Panc1 (cell line): ENCODE measurements at regions not wholly inside any gene's neighbourhood (a gene's known extent, or its start where the extent isn't known, plus 50 kb on each side); places are given as distances from the start of the nearest gene placed in this dataset.

ENCODE experiments used
- ATAC-seq: fragments of 200-7000 bp; cut with Tn5 transposase; 2 replicates; pipeline ENCODE4 v1.9.1; 2020; ENCODE audit warnings: mild to moderate bottlenecking, moderate library complexity
- BruUV-seq: library from RNA; stranded (reverse); fragments of 400-500 nt; replicated peaks from 2 replicates; lab custom pipeline; 2021; lab: Mats Ljungman, UMichigan
- CTCF ChIA-PET: fragments of 300-600 bp; sonication (Branson Sonifier 250); formaldehyde crosslinking; loops from one replicate; lab custom pipeline; 2022; ENCODE audit warnings: antibody characterized with exemption; lab: Charles Lee
- POLR2A ChIA-PET: fragments of 300-600 bp; sonication (Branson Sonifier 250); formaldehyde crosslinking; loops from one replicate; lab custom pipeline; 2022; ENCODE audit warnings: antibody characterized with exemption; lab: Charles Lee
- DNase-seq: peaks from one replicate; pipeline ENCODE4 v3.0.0-alpha.2; 2010; ENCODE audit warnings: low read depth, low spot score
- H3K27ac ChIP-seq: 2 replicates; pipeline ENCODE4 v1.5.1; 2011; ENCODE audit warnings: mild to moderate bottlenecking, low read length, inconsistent platforms
- H3K27me3 ChIP-seq: fragments of 200-500 bp; sonication (Bioruptor generic); 2 replicates; pipeline ENCODE4 v1.6.0; 2014; ENCODE audit warnings: low read length, inconsistent platforms; ENCODE audit not compliant: control insufficient read depth, insufficient read depth
- H3K36me3 ChIP-seq: fragments of 200-500 bp; sonication (Bioruptor generic); 2 replicates; pipeline ENCODE4 v1.5.1; 2014; ENCODE audit warnings: inconsistent platforms, mild to moderate bottlenecking, low read length, moderate library complexity; ENCODE audit not compliant: control insufficient read depth, insufficient read depth
- H3K4me1 ChIP-seq: 2 replicates; pipeline ENCODE4 v1.5.1; 2011; ENCODE audit warnings: inconsistent platforms, mild to moderate bottlenecking, low read length, moderate library complexity; ENCODE audit not compliant: control insufficient read depth, insufficient read depth
- H3K4me3 ChIP-seq, 2 experiments: 2 replicates each; pipeline ENCODE4 v1.5.1; 2011 to 2012; ENCODE audit warnings: low read depth in 2 of 2, low read length in 2 of 2, mild to moderate bottlenecking in 2 of 2, inconsistent platforms in 1 of 2, moderate library complexity in 1 of 2
- H3K9me3 ChIP-seq: fragments of 200-500 bp; sonication (Bioruptor generic); 2 replicates; pipeline ENCODE4 v1.5.1; 2014; ENCODE audit warnings: low read depth, mild to moderate bottlenecking, inconsistent platforms, low read length, moderate library complexity; ENCODE audit not compliant: control insufficient read depth, insufficient read depth
- POLR2AphosphoS5 ChIP-seq: IDR thresholded peaks from 2 replicates; pipeline ENCODE4 v1.6.1; 2012; ENCODE audit warnings: mild to moderate bottlenecking, low read depth, low read length, moderate library complexity
- SIN3A ChIP-seq: IDR thresholded peaks from 2 replicates; pipeline ENCODE4 v1.6.1; 2012; ENCODE audit warnings: low read depth, mild to moderate bottlenecking, low read length, moderate library complexity, borderline replicate concordance; ENCODE audit not compliant: insufficient read depth
- TCF7L2 ChIP-seq: IDR thresholded peaks from 2 replicates; pipeline ENCODE4 v1.6.1; 2011; ENCODE audit warnings: mild to moderate bottlenecking, low read depth, low read length, inconsistent platforms
- in situ Hi-C: cut with HindIII; loops from 2 replicates; pipeline ENCODE4 v1.10.0; 2016; ENCODE audit warnings: low sequenced_read_pairs, low pct_unique_long_range_greater_than_20kb
- intact Hi-C: fragments of 100-400 bp; cut with micrococcal nuclease; formaldehyde crosslinking; loops from one replicate; pipeline ENCODE4 v1.10.0; 2022; ENCODE audit not compliant: unreplicated experiment
- TF ChIP-seq, protein P1 (sequence below), 2 experiments: IDR thresholded peaks; 2 replicates each; pipeline ENCODE4 v1.6.1; 2011 to 2012; ENCODE audit warnings: low read depth in 2 of 2, control low read depth in 1 of 2, low read length in 1 of 2, mild to moderate bottlenecking in 1 of 2, moderate library complexity in 1 of 2; ENCODE audit not compliant: insufficient read depth in 1 of 2
- TF ChIP-seq, protein P2 (sequence below): fragments of 450-650 bp; IDR thresholded peaks from 2 replicates; pipeline ENCODE4 v1.5.1; 2017; ENCODE audit warnings: mild to moderate bottlenecking

DNA sequence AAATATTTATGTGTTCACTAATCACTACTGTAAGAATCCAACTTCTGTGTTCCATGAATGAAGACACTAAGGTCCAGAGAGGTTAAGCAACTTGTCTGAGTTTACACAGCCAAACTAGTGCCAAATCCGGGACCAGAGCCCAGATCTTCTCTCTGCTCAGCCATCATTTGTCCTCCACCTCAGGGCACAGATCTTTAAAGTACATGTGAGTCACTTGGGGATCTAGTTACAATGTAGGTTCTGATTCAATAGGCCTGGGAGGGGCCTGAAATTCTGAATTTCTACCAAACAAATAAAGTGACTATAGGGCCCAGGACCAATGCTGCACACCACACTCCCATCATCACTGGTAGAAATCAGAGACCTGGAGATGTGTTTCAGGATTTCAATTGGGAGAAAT lies 162.9 kb downstream of the GXYLT1 start:
- H3K9me3 ChIP-seq: no peaks in the 10 kb centered on the region
- H3K4me3 ChIP-seq: no peak overlapping the region
- TF ChIP-seq, protein P1, sequence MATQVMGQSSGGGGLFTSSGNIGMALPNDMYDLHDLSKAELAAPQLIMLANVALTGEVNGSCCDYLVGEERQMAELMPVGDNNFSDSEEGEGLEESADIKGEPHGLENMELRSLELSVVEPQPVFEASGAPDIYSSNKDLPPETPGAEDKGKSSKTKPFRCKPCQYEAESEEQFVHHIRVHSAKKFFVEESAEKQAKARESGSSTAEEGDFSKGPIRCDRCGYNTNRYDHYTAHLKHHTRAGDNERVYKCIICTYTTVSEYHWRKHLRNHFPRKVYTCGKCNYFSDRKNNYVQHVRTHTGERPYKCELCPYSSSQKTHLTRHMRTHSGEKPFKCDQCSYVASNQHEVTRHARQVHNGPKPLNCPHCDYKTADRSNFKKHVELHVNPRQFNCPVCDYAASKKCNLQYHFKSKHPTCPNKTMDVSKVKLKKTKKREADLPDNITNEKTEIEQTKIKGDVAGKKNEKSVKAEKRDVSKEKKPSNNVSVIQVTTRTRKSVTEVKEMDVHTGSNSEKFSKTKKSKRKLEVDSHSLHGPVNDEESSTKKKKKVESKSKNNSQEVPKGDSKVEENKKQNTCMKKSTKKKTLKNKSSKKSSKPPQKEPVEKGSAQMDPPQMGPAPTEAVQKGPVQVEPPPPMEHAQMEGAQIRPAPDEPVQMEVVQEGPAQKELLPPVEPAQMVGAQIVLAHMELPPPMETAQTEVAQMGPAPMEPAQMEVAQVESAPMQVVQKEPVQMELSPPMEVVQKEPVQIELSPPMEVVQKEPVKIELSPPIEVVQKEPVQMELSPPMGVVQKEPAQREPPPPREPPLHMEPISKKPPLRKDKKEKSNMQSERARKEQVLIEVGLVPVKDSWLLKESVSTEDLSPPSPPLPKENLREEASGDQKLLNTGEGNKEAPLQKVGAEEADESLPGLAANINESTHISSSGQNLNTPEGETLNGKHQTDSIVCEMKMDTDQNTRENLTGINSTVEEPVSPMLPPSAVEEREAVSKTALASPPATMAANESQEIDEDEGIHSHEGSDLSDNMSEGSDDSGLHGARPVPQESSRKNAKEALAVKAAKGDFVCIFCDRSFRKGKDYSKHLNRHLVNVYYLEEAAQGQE (IDR thresholded peaks at IDR 0.05; ENCODE audit: insufficient read depth in 1 of 2, low read depth in 2 of 2, low read length in 1 of 2): no peak
- TF ChIP-seq SIN3A (no peak), POLR2AphosphoS5 (no peak), TCF7L2 (no peak)
- TF ChIP-seq, protein P2, sequence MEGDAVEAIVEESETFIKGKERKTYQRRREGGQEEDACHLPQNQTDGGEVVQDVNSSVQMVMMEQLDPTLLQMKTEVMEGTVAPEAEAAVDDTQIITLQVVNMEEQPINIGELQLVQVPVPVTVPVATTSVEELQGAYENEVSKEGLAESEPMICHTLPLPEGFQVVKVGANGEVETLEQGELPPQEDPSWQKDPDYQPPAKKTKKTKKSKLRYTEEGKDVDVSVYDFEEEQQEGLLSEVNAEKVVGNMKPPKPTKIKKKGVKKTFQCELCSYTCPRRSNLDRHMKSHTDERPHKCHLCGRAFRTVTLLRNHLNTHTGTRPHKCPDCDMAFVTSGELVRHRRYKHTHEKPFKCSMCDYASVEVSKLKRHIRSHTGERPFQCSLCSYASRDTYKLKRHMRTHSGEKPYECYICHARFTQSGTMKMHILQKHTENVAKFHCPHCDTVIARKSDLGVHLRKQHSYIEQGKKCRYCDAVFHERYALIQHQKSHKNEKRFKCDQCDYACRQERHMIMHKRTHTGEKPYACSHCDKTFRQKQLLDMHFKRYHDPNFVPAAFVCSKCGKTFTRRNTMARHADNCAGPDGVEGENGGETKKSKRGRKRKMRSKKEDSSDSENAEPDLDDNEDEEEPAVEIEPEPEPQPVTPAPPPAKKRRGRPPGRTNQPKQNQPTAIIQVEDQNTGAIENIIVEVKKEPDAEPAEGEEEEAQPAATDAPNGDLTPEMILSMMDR: no peak
- no peak overlapping the region for H3K27ac ChIP-seq
- no peaks in the 10 kb centered on the region for H3K4me1 ChIP-seq
- in situ Hi-C loops: no loop called here
- no TSS peak for BruUV-seq
- H3K36me3 ChIP-seq: no peaks in the 10 kb centered on the region
- no peak for ATAC-seq
- ChIA-PET POLR2A (no interaction called here), CTCF (no interaction called here)
- H3K27me3 ChIP-seq: no peaks in the 10 kb centered on the region; the same call in 1 of the 2 replicates
- intact Hi-C loops: no loop called here
- DNase-seq: no peak

DNA sequence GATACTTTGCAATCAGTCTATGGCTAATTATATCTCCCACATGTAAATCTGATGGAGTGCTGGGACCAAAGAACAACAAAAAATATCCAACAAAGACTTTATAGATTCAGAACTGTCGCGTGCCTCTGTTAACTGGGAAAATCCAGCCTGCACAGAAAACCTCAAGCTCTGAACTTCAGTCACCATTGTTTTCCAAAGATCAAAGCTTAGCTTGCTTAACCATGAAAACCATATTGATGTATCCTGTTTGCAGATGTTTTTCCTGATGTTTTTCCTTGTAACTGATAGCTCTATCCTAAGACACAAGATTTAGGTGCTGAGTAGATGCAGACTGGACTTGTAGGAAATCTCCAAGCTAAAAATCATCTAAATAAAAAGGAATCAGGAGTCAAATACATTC lies 163.7 kb downstream of the GXYLT1 start:
- intact Hi-C loops: no loop called here
- no peak overlapping the region for H3K27ac ChIP-seq
- TF ChIP-seq, protein P2: no peak
- TF ChIP-seq, protein P1 (IDR thresholded peaks at IDR 0.05; ENCODE audit: insufficient read depth in 1 of 2, low read depth in 2 of 2, low read length in 1 of 2): no peak
- TF ChIP-seq SIN3A (no peak), POLR2AphosphoS5 (no peak), TCF7L2 (no peak)
- no peaks in the 10 kb centered on the region for H3K9me3 ChIP-seq
- ChIA-PET POLR2A (no interaction called here), CTCF (no interaction called here)
- no peaks in the 10 kb centered on the region for H3K36me3 ChIP-seq
- no TSS peak for BruUV-seq
- H3K4me1 ChIP-seq: no peaks in the 10 kb centered on the region
- ATAC-seq (no peak), DNase-seq (no peak)
- no peaks in the 10 kb centered on the region; the same call in 1 of the 2 replicates for H3K27me3 ChIP-seq
- H3K4me3 ChIP-seq: no peak overlapping the region
- in situ Hi-C loops: no loop called here
